ENCODE measurements at regions not wholly inside any gene's neighbourhood (a gene's known extent, or its start where the extent isn't known, plus 50 kb on each side); places are given as distances from the start of the nearest gene placed in this dataset.

DNA sequence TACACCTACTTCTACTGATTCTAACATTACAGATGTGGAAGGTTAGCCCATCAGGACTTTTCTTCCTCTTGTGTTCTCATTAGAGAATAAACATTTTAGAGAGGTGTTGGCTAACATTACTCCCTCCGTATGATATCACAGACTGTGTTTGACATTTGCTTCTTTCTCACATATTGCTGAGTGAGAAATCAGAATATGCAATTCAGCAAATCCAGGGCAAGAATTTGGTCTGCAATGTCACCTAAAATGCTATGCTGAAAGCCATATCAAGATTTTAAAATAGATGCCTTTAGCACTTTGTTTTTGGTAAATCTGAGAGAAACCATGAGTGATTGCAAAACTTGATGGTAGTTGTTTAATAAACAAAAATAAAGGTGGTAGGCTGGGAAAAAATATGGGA is 319.1 kb downstream of the C4orf33 start:
- no peaks in the 10 kb centered on the region for H3K36me3 ChIP-seq (ENCODE audit: control insufficient read depth, insufficient read depth, low read length)
- H3K27me3 ChIP-seq (ENCODE audit: control insufficient read depth, insufficient read depth, low read length): no peaks in the 10 kb centered on the region
- TF ChIP-seq, protein P1, sequence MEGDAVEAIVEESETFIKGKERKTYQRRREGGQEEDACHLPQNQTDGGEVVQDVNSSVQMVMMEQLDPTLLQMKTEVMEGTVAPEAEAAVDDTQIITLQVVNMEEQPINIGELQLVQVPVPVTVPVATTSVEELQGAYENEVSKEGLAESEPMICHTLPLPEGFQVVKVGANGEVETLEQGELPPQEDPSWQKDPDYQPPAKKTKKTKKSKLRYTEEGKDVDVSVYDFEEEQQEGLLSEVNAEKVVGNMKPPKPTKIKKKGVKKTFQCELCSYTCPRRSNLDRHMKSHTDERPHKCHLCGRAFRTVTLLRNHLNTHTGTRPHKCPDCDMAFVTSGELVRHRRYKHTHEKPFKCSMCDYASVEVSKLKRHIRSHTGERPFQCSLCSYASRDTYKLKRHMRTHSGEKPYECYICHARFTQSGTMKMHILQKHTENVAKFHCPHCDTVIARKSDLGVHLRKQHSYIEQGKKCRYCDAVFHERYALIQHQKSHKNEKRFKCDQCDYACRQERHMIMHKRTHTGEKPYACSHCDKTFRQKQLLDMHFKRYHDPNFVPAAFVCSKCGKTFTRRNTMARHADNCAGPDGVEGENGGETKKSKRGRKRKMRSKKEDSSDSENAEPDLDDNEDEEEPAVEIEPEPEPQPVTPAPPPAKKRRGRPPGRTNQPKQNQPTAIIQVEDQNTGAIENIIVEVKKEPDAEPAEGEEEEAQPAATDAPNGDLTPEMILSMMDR (IDR thresholded peaks at IDR 0.05; ENCODE audit: insufficient read depth, low read depth, low read length): no peak
- no peak for DNase-seq (ENCODE audit: low read depth)
- ChIA-PET CTCF (no interaction called here), POLR2A (no interaction called here)
- no peak overlapping the region for H3K4me3 ChIP-seq (ENCODE audit: low read depth, low read length)

DNA sequence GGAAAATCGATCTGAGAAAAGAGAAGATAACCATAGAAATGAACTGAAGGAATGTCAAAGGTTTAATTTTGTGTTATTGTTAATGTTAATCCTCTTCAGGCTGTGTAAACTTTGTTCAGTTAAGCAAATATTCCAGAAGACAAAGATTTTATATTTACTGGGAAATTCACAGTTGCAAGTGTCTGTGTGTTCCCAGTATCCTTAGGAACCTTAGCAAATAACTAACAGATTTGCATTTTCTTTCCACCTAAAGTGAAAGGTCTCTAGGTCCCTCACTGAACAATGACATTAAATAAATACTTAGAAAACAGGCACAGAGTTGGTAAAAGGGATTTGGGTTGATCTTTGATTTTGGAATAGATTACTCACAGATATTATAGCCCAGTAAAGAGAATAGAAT is 324.7 kb downstream of the C4orf33 start:
- Histone ChIP-seq H3K27me3 (ENCODE audit: control insufficient read depth, insufficient read depth, low read length) (no peaks in the 10 kb centered on the region), H3K36me3 (ENCODE audit: control insufficient read depth, insufficient read depth, low read length) (no peaks in the 10 kb centered on the region), H3K4me3 (ENCODE audit: low read depth, low read length) (no peak overlapping the region)
- ChIA-PET POLR2A (no interaction called here), CTCF (no interaction called here)
- TF ChIP-seq, protein P1 (IDR thresholded peaks at IDR 0.05; ENCODE audit: insufficient read depth, low read depth, low read length): no peak
- no peak for DNase-seq (ENCODE audit: low read depth)

DNA sequence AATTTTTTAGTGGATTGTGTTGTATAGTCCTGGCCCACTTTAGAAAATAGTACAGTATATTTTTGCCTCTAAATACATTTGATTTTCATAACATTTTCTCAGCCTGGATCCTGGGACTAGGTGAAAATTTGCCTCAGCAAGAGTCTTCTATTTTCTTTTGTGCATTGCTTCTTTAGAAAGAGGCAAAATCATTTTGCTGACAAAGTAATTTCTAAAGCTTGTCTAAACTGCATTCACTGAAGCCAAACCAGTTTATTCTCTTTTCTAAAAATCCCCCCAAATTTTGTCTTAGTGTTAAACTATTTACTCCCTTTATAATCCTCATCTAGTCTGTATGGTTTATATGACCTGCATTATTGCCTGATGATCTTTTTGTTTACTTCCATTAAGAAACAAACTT is 326.3 kb downstream of the C4orf33 start:
- no peaks in the 10 kb centered on the region for H3K36me3 ChIP-seq (ENCODE audit: control insufficient read depth, insufficient read depth, low read length)
- ChIA-PET CTCF (no interaction called here), POLR2A (no interaction called here)
- no peaks in the 10 kb centered on the region for H3K27me3 ChIP-seq (ENCODE audit: control insufficient read depth, insufficient read depth, low read length)
- no peak for DNase-seq (ENCODE audit: low read depth)
- TF ChIP-seq, protein P1 (IDR thresholded peaks at IDR 0.05; ENCODE audit: insufficient read depth, low read depth, low read length): no peak
- no peak overlapping the region for H3K4me3 ChIP-seq (ENCODE audit: low read depth, low read length)

DNA sequence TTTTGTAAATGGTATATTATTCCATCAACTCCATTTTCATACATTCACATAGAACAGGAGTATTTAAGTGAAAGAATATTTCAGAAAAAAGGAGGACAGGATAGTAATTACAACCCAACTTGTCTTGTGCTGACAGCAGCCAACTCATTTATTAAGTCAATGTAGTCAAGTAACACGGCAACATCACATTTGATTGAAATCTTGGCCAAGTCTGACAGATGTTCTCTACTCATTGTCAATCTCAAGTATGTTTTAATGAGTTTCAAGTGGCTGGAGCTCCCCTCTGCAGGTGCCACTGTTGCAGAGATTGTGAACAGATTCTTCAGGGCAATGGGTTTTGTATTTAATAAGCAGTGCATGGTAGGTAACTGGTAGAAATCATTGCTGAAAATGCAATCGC is 332.5 kb downstream of the C4orf33 start:
- no peaks in the 10 kb centered on the region for H3K36me3 ChIP-seq (ENCODE audit: control insufficient read depth, insufficient read depth, low read length)
- TF ChIP-seq, protein P1 (IDR thresholded peaks at IDR 0.05; ENCODE audit: insufficient read depth, low read depth, low read length): no peak
- H3K4me3 ChIP-seq (ENCODE audit: low read depth, low read length): no peak overlapping the region
- DNase-seq (ENCODE audit: low read depth): no peak
- H3K27me3 ChIP-seq (ENCODE audit: control insufficient read depth, insufficient read depth, low read length): no peaks in the 10 kb centered on the region
- POLR2A ChIA-PET: no interaction called here
- CTCF ChIA-PET: no interaction called here

DNA sequence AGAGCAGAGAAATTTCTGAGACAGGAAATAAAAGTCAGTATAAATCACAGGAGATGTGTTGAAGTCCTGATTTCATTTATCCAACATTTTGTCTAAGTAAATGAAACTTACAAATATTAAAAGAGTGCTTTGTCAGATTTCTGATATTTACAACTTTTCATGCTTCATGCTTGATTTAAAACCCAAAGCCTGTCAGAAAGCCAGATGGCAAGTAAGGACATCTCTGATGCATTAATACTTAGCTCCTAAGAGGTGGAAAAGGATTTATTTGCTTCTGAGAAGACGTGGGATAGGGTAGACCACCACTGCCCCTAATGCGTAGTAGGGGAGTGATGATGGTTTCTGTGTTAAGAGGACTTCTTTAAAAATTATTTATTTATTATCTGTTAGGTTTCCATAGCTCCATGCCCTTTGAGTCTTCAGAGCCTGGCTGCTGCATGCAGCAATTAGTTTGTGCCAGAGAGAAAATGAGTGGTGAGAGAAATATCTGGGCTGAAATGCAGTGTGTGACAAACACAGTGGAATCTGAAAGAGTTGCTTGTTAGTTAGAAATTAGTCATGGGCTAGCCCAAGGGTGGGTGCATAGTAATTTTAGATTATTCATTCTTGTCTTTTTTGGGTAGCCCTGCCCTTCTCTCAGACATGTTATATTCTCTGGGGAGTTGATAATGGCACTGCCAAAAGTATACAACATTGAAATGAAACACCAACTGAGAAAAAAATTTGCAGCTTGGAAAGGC is 333.8 kb downstream of the C4orf33 start:
- Histone ChIP-seq H3K27me3 (ENCODE audit: control insufficient read depth, insufficient read depth, low read length) (no peaks in the 10 kb centered on the region), H3K4me3 (ENCODE audit: low read depth, low read length) (no peak overlapping the region), H3K36me3 (ENCODE audit: control insufficient read depth, insufficient read depth, low read length) (no peaks in the 10 kb centered on the region)
- no peak for DNase-seq (ENCODE audit: low read depth)
- ChIA-PET POLR2A (no interaction called here), CTCF (interaction anchor here (0.6 to 1.0 kb wide), 2 partner anchors 14 kb away, joined by 3 read pairs; no protein-coding TSS in a partner anchor)
- TF ChIP-seq, protein P1 (IDR thresholded peaks at IDR 0.05; ENCODE audit: insufficient read depth, low read depth, low read length): no peak
